ENCODE measurements at regions not wholly inside any gene's neighbourhood (a gene's known extent, or its start where the extent isn't known, plus 50 kb on each side); places are given as distances from the start of the nearest gene placed in this dataset.
"Not testable (repeated sequence)": the region's sequence is repeated elsewhere in the genome, so short reads cannot be mapped to it uniquely, and the experiment has no call there.

- no peak for FAIRE-seq
Observed at GRCh38 chr5:2066373-2066772, 183.6 kb upstream of the IRX4 start.

GRCh38 chr5:2063380-2063779 is 180.7 kb upstream of the IRX4 start:
- FAIRE-seq = not testable (repeated sequence)

DNA sequence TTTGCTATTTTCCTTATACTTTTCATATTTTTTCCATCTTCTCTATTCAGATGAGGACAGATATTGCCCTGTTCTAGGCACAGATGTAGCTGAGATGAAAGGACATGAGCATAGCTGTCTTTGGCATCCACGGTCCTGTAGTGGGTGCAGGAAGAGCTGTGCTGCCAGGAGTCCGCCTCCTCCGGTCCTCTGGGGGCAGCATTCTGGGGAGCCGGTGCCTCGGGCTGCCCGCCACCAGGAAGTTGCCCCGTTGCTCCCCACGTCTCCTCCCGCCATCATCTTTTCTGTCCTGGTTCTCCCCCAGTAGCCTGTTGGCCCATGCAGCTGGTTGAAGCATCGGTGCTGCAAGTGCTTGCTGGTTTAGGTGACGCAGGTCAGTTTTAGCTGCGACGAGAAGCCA is 170.0 kb upstream of the IRX4 start:
- no peak for FAIRE-seq

- FAIRE-seq = no peak
Observed at GRCh38 chr5:2049876-2050275, 167.2 kb upstream of the IRX4 start.

DNA sequence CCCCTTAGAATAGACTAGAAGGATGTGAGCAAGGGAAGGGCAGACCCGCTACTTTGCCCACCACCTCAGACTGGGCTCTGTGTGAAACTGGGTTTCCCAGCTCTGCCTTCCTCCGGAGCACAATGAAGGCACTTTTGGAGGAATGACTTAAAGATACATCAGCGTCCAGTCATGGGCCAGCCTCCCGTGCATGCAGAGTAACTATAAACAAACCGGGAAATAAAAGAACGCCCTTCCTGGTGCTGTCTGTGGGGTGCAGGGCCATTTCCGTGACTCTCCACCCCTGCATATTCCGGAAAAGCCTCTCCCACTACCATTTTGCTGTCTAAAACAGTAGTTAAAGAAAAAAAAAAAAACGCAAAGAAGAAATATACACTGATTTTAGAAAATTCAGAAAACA is 165.9 kb upstream of the IRX4 start:
- FAIRE-seq = no peak

DNA sequence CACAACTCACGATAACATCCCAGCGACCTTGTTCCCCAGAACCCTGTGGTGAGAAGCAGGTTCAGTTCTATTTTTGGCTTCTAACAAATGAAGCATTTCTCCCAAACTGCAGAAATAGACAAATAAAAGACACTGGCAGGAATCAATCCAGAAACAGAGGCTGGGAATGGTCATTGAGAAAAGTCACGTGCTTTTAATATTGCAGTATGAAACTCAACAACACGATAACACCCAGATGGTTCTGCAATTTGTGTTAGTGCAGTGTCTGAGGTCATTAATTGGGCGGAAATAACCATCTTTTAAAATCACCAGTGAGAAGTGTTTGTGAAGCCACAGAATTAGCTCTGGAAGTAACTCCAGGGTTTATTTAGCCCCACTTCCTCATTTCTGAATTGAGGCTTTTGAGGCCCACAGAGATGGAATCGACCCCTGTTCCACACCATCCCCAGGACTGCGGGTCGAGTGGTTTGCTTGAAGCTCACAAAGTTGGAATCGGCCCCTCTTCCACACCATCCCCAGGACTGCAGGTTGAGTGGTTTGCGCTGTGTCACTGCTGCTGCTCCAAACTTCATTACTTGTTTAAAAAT is 164.7 kb upstream of the IRX4 start:
- FAIRE-seq = no peak

DNA sequence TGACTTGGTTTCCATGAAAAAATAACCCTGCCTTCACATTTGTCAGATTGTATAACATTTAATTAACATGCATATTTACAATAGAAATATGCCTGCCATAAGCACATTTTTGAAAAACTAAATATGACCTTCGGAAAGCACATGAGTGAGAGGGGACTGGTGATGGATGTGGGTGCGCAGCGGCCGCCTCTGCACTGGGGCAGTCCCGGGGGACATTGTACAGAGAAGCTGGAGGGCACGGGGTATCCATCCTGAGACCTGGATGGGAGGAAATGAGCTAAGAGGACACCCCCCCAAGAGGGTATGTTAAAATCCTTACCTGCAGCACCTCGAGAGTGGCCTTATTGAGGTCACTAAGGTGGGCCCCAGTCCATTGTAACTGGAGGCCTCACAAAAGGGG is 161.3 kb upstream of the IRX4 start:
- no peak for FAIRE-seq

DNA sequence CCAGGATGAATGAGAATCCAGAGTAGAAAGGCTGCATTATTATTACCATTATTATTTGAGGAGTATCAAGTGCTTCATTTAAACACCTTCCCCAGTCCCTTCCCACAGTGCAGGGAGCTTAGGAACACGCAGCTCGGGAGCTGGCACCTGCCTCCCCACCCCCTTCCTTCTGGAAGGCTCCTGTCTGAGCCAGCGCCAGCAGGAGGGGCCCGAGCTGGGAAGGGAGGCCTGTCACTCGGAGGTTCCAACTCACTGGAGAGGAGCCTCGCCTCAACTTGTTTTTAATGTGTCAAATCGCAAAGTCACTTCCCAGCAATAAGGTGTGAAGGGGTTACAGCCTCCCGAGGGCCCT is 156.4 kb upstream of the IRX4 start:
- no peak for FAIRE-seq

DNA sequence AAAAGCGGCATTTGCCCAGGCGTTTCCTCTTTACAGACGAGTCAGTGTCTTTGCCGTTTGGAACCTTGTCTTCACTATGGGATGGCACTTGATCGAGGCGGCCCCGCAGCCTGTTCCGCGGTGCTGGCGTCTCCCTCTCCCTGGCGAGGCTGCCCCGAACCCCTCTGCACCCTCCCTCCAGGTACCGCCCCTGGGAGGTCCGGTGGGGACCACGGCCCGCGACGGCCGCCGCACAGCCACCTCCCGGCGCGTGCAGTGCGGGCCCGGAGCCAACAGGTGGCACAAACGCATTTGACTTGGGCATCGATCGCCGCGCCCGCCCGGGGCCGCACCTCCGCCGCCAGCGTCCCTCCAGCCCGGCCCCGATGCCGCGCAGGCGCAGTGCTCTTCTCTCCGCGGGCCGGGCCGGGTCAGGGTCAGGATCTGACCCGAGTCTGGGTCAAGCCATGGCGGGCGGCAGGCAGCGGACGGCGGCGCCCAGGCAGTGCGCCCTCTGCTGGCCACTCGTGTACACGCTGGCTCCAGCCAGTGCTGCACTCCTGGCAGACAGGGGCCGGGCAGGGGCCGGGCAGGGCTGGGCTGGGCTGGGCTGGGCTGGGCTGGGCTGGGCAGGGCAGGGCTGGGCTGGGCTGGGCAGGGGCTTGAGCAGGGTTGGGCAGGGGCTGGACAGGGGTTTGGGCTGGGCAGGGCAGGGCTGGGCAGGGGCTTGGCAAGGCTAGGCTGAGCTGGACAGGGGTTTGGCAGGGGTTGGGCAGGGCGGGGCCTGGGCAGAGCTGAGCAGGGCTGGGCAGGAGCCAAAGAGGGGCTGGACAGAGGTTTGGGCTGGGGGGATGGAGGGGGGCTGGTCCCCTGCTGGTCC is 155.8 kb upstream of the IRX4 start:
- no peak for FAIRE-seq

DNA sequence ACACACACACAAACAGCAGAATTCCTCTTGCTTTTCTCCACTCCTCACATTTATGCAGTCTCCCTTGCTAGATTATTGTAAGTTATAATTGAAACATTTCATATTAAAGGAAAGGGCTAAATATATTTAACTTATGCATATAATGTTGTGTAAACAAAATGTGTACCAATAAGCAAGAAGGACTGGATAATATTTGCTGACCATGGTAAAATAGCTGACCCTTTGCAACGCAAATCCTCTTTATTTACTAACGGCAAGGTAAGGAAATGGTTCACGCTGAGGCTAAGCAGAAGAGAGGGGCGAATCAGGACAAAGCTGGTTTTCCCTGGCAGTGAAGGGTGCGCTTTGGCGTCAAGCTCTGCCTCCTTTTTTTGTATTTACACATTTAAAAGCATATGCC is 154.2 kb upstream of the IRX4 start:
- no peak for FAIRE-seq

DNA sequence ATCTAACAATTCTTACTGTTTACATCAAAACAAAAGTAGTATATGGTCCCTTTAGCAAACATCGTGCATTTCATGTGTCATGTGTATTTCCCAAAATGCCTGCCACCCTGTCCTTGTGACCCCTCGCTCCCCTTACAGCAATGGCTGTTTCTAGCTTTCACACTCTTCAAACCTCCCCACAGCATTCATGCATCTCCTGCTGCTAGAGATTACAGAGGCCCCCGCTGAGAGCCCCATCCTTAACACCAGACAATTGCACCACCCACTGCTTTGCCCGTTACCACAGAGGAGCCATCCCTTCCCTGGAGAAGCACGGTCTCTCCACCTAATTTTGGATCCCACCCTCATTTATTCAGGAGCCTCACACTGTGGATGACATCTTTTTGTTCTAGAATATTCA is 149.7 kb upstream of the IRX4 start:
- FAIRE-seq = no peak

GRCh38 chr5:2031581-2031980 is 148.9 kb upstream of the IRX4 start:
- no peak for FAIRE-seq

DNA sequence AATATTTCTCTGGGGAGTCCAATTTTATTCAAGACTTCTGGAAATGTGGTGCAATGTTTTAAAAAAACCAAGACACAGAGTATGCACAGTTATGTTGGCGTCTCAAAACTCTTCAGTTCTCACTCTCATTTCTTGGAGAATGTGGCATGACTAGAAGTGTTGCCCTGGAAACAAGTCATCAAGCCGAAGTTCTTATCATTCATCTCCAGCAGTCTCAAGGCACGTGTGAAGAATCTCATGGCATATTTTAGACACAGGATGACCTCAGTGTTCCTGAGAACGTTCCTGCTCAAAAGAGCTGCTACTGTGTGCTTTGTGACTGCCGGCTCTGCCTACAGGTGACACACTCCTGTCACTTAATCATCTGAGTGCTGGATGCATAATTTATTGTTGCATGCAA is 147.4 kb upstream of the IRX4 start:
- FAIRE-seq = no peak

DNA sequence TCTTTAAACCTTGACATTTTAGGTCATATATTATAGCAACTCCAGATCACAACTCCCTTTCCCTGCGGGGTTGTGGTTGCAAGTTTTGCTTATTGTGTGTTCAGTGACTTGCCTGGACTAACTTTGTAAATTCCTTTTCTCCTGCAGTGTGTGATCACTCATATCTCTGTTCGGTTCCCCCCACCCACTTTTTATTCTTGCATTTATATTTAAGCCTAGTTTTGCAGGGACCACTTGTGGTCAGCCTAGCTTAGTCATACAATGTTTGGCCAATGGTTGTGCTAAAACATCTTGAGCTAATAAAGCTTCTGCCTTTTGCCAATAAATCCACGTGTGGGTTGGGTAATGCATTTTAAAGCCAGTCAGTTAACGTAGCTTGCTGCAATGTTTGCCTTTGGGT is 146.5 kb upstream of the IRX4 start:
- no peak for FAIRE-seq

DNA sequence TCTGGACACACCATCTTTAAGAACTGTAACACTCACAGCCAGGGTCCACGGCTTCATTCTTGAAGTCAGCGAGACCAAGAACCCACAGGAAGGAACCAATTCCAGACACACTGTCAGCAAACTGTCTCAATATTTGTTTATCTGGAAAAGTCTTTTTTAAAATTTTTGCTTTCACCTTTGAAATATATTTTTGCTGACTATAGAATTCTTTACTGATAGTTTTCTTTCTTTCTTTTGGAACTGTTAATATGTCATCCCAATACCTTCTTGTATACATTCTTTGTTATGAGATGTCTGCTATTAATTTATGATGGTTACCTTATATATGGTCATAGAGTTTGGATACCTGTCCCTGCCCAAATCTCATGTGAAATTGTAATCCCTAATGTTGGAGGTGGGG is 145.1 kb upstream of the IRX4 start:
- FAIRE-seq = no peak

DNA sequence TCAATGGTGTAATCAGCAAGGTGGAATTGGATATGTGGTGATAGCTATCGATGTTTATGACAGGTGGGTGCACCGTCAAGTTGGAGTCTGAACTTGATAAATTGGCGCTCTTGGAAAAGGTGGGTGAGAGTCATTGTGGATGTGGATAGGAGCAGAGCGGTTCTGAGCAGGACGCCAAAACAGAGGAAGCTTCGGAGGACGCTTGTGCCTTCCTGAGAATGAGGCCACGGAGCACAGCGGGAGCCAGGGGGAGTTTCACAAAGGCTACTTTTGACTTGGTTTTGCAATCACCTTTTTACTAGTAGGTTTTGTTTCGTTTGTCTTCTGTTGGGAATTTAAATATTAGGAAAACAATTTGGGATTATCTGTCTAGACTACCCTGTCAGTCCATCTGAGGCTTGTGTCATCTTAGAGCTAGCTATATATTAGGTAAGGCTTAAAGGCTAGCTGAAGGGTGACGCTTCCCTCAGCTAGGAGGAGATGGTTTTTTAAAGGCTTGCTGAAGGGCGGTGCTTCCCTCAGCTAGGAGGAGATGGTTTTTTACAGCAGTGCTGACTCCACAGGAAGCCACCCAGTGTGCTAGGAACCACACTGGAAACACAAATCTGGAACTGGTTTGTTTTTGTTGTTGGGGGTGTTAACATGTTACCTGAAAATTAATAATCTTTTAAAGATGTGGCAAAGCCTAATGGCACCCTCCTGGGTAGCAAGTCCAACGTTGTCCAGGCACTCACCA is 142.4 kb upstream of the IRX4 start:
- no peak for FAIRE-seq

GRCh38 chr5:2023196-2023595 is 140.5 kb upstream of the IRX4 start:
- no peak for FAIRE-seq

- no peak for FAIRE-seq
Observed at GRCh38 chr5:2022436-2022835, 139.7 kb upstream of the IRX4 start.

DNA sequence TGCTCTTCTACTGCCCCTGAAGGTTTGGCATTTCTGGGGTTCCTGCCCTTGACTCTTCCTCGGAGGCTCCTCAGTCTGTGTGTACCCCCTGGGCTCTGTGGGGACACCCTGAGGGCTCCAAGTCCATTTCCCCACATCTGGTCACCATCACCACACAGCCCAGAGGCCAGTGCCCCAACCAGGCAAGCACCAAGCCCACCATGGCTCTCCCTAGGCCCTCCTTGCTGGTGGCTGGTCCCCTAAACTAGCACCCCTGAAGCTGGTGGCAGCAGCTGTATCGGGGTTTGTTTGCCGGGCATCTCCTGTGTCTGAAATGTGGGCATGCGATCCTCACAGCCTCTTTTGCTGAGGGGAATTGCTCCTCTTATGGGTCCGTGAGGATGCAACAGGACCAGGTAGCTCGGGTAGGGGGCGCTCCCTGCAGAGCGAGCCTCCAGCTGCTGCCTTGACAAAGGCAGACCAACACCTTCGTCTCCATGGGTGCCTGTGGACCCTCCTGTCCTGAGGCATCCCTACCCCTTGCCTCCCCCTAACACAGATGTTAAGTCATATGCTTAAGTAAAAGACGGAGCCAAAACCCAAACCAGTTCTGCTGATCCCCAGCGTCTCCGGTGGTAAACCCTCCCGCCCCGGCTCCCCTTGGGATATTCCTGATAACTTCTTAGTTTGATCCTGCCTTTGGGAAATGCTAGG is 138.9 kb upstream of the IRX4 start:
- no peak for FAIRE-seq

GRCh38 chr5:2020730-2021129 is 138.0 kb upstream of the IRX4 start:
- FAIRE-seq = no peak

DNA sequence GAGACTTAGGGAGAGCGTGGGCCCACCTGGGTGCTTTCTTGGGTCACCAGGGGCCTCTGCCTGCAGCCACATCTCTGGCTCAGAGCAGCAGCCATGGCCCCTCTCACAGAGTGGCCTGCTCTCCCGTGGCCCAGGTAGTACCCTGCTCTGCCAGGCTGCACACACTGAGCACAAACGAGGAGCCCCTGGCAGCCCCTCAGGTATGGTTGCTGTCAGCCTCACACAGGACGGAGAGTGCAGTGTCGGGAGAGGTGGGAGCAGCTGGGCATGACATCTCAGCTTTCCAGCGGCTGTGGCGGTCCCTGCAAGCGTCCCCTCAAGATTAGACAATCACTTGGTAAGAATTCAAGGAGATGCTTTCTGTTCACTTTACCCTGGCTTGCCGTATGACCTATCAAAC is 137.0 kb upstream of the IRX4 start:
- FAIRE-seq = no peak

DNA sequence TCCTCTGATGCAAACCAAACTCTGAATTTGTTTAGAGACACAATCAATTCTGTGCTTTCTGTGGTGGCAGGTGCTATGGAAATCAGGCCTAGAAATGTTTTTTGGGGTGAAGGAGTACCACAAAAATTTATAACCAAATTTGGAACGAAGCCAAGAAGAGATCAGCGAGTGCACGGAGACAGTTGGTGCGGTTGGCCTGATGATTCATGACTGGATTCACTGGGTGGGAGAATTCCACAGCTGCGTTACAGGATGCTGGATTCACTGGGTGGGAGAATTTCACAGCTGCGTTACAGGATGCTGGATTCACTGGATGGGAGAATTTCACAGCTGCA is 135.6 kb upstream of the IRX4 start:
- FAIRE-seq = no peak

- FAIRE-seq = no peak
Observed at GRCh38 chr5:2017540-2018389, 135.0 kb upstream of the IRX4 start.
